Thyroid gland (tissue), 4 donors: ENCODE measurements at regions not wholly inside any gene's neighbourhood (a gene's known extent, or its start where the extent isn't known, plus 50 kb on each side); places are given as distances from the start of the nearest gene placed in this dataset.

Source experiments
- POLR2A ChIP-seq, 2 donors: fragments of 450-650 bp; IDR thresholded peaks; one replicate each; pipeline ENCODE4 v1.6.1; 2017; ENCODE audit warnings: antibody characterized with exemption in 2 of 2, mild to moderate bottlenecking in 2 of 2, moderate library complexity in 1 of 2
- TF ChIP-seq, protein P1 (sequence below), 6 experiments: fragments of 200-600 bp in 3 of 6; fragments of 450-650 bp in 3 of 6; sonication (generic) in 3 of 6; IDR thresholded peaks; one replicate each; pipeline ENCODE4 v1.5.1; 2016 to 2019; ENCODE audit warnings: antibody characterized with exemption in 6 of 6, mild to moderate bottlenecking in 2 of 6, inconsistent platforms in 1 of 6, moderate library complexity in 1 of 6

DNA sequence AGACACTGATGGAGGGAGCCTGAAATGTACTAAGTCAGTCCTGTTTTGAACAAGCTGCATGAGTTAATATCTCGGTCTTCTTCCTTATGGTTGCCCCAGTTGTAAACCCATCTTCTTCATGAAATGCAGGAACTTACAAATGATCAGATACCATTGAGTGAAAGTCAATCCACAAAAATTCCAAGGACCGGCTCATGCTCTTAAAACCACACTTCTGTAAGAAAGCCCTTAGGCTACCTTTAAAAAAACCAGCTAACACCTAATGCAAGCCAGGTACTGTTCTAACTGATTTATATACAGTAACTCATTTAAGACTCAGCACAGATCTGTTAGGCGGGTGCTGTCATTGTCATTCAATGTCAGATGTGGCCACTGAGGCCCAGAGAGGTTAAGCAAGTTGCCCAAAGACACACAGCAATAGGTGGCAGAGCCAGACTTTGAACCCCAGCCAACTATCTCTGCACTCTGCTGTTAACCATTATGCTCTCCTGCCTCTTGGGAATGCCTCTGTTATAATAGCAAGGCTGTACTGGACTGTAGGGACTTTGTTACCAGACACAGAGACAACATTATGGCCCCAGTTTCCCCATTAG, 93.4 kb downstream of the C16orf95 start:
- TF ChIP-seq, protein P1, sequence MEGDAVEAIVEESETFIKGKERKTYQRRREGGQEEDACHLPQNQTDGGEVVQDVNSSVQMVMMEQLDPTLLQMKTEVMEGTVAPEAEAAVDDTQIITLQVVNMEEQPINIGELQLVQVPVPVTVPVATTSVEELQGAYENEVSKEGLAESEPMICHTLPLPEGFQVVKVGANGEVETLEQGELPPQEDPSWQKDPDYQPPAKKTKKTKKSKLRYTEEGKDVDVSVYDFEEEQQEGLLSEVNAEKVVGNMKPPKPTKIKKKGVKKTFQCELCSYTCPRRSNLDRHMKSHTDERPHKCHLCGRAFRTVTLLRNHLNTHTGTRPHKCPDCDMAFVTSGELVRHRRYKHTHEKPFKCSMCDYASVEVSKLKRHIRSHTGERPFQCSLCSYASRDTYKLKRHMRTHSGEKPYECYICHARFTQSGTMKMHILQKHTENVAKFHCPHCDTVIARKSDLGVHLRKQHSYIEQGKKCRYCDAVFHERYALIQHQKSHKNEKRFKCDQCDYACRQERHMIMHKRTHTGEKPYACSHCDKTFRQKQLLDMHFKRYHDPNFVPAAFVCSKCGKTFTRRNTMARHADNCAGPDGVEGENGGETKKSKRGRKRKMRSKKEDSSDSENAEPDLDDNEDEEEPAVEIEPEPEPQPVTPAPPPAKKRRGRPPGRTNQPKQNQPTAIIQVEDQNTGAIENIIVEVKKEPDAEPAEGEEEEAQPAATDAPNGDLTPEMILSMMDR (IDR thresholded peaks at IDR 0.05) = no peak
- TF ChIP-seq POLR2A (IDR thresholded peaks at IDR 0.05) = no peak
